ENCODE measurements at regions not wholly inside any gene's neighbourhood (a gene's known extent, or its start where the extent isn't known, plus 50 kb on each side); places are given as distances from the start of the nearest gene placed in this dataset.

- H3K27ac Mint-ChIP-seq: no peak overlapping the region
- no peaks in the 10 kb centered on the region for H3K27me3 Mint-ChIP-seq
- H3K4me3 Mint-ChIP-seq: no peak overlapping the region
- Histone ChIP-seq H3K4me3 (ENCODE audit: low read depth, low read length) (no peak overlapping the region), H3K4me1 (ENCODE audit: control insufficient read depth, insufficient read depth, low read length, poor library complexity, severe bottlenecking) (no peaks in the 10 kb centered on the region), H3K27ac (ENCODE audit: insufficient read depth, low read length, poor library complexity, severe bottlenecking) (no peak overlapping the region), H3K9me3 (ENCODE audit: control insufficient read depth in 2 of 2, low read length in 2 of 2) (no peaks in the 10 kb centered on the region), H3K27me3 (ENCODE audit: control insufficient read depth, insufficient read depth, low read length) (no peaks in the 10 kb centered on the region), H3K36me3 (ENCODE audit: control insufficient read depth, insufficient read depth, low read length) (no peaks in the 10 kb centered on the region)
- peaks cover 0 to 13% (median 5%) of the 10 kb centered on the region in 4 donors for H3K4me1 Mint-ChIP-seq
- peaks cover 0 to 2% (median 0%) of the 10 kb centered on the region in 7 donors for H3K9me3 Mint-ChIP-seq
- DNase-seq (no peak), ATAC-seq (ENCODE audit: low read depth in 2 of 2) (no peak)
- no peaks in the 10 kb centered on the region for H3K36me3 Mint-ChIP-seq
Measured at GRCh38 chrX:13250826-13251580, 68.8 kb downstream of the ATXN3L start.

- H3K9me3 Mint-ChIP-seq: peaks cover 0 to 8% (median 0%) of the 10 kb centered on the region in 7 donors
- DNase-seq (no peak), ATAC-seq (ENCODE audit: low read depth in 2 of 2) (no peak)
- no peak overlapping the region for H3K4me3 Mint-ChIP-seq
- no peaks in the 10 kb centered on the region for H3K36me3 ChIP-seq (ENCODE audit: control insufficient read depth, insufficient read depth, low read length)
- no peaks in the 10 kb centered on the region for H3K36me3 Mint-ChIP-seq
- no peaks in the 10 kb centered on the region for H3K9me3 ChIP-seq (ENCODE audit: control insufficient read depth in 2 of 2, low read length in 2 of 2)
- no peaks in the 10 kb centered on the region for H3K4me1 ChIP-seq (ENCODE audit: control insufficient read depth, insufficient read depth, low read length, poor library complexity, severe bottlenecking)
- H3K4me3 ChIP-seq (ENCODE audit: low read depth, low read length): no peak overlapping the region
- peaks cover 0 to 5% (median 2%) of the 10 kb centered on the region in 4 donors for H3K4me1 Mint-ChIP-seq
- no peak overlapping the region for H3K27ac Mint-ChIP-seq
- no peaks in the 10 kb centered on the region for H3K27me3 Mint-ChIP-seq
- no peaks in the 10 kb centered on the region for H3K27me3 ChIP-seq (ENCODE audit: control insufficient read depth, insufficient read depth, low read length)
- H3K27ac ChIP-seq (ENCODE audit: insufficient read depth, low read length, poor library complexity, severe bottlenecking): no peak overlapping the region
Measured at GRCh38 chrX:13248867-13249486, 70.9 kb downstream of the ATXN3L start.

GRCh38 chrX:13239272-13239671 lies 80.6 kb downstream of the ATXN3L start:
- Mint-ChIP-seq H3K9me3 (peaks cover 0 to 2% (median 0%) of the 10 kb centered on the region in 7 donors), H3K27me3 (no peaks in the 10 kb centered on the region)

GRCh38 chrX:13235930-13236329 lies 83.9 kb downstream of the ATXN3L start:
- Mint-ChIP-seq H3K36me3 (no peaks in the 10 kb centered on the region), H3K4me3 (no peak overlapping the region), H3K9me3 (peaks cover 0 to 4% (median 0%) of the 10 kb centered on the region in 7 donors), H3K27me3 (no peaks in the 10 kb centered on the region), H3K4me1 (peaks cover 0 to 3% (median 1%) of the 10 kb centered on the region in 4 donors), H3K27ac (no peak overlapping the region)
- Histone ChIP-seq H3K9me3 (ENCODE audit: control insufficient read depth in 2 of 2, low read length in 2 of 2) (no peaks in the 10 kb centered on the region), H3K4me3 (ENCODE audit: low read depth, low read length) (no peak overlapping the region), H3K27ac (ENCODE audit: insufficient read depth, low read length, poor library complexity, severe bottlenecking) (no peak overlapping the region), H3K4me1 (ENCODE audit: control insufficient read depth, insufficient read depth, low read length, poor library complexity, severe bottlenecking) (no peaks in the 10 kb centered on the region), H3K27me3 (ENCODE audit: control insufficient read depth, insufficient read depth, low read length) (no peaks in the 10 kb centered on the region), H3K36me3 (ENCODE audit: control insufficient read depth, insufficient read depth, low read length) (no peaks in the 10 kb centered on the region)
- no peak for DNase-seq
- ATAC-seq (ENCODE audit: low read depth in 2 of 2): no peak

More at GRCh38 chrX:13239272-13239671, 80.6 kb downstream of the ATXN3L start:
- Histone ChIP-seq H3K4me1 (ENCODE audit: control insufficient read depth, insufficient read depth, low read length, poor library complexity, severe bottlenecking) (no peaks in the 10 kb centered on the region), H3K9me3 (ENCODE audit: control insufficient read depth in 2 of 2, low read length in 2 of 2) (no peaks in the 10 kb centered on the region), H3K27me3 (ENCODE audit: control insufficient read depth, insufficient read depth, low read length) (no peaks in the 10 kb centered on the region), H3K36me3 (ENCODE audit: control insufficient read depth, insufficient read depth, low read length) (no peaks in the 10 kb centered on the region), H3K4me3 (ENCODE audit: low read depth, low read length) (no peak overlapping the region), H3K27ac (ENCODE audit: insufficient read depth, low read length, poor library complexity, severe bottlenecking) (no peak overlapping the region)
- Mint-ChIP-seq H3K4me1 (peaks cover 0 to 2% (median 0%) of the 10 kb centered on the region in 4 donors), H3K36me3 (no peaks in the 10 kb centered on the region), H3K4me3 (no peak overlapping the region), H3K27ac (no peak overlapping the region)
- DNase-seq (no peak), ATAC-seq (ENCODE audit: low read depth in 2 of 2) (no peak)

- H3K27ac ChIP-seq (ENCODE audit: insufficient read depth, low read length, poor library complexity, severe bottlenecking): no peak overlapping the region
- Mint-ChIP-seq H3K4me3 (no peak overlapping the region), H3K27me3 (no peaks in the 10 kb centered on the region), H3K9me3 (peaks cover 0 to 4% (median 0%) of the 10 kb centered on the region in 7 donors), H3K36me3 (no peaks in the 10 kb centered on the region), H3K4me1 (peaks cover 0 to 3% (median 1%) of the 10 kb centered on the region in 4 donors), H3K27ac (no peak overlapping the region)
- no peak overlapping the region for H3K4me3 ChIP-seq (ENCODE audit: low read depth, low read length)
- DNase-seq (no peak), ATAC-seq (ENCODE audit: low read depth in 2 of 2) (no peak)
- no peaks in the 10 kb centered on the region for H3K36me3 ChIP-seq (ENCODE audit: control insufficient read depth, insufficient read depth, low read length)
- H3K4me1 ChIP-seq (ENCODE audit: control insufficient read depth, insufficient read depth, low read length, poor library complexity, severe bottlenecking): no peaks in the 10 kb centered on the region
- H3K27me3 ChIP-seq (ENCODE audit: control insufficient read depth, insufficient read depth, low read length): no peaks in the 10 kb centered on the region
- no peaks in the 10 kb centered on the region for H3K9me3 ChIP-seq (ENCODE audit: control insufficient read depth in 2 of 2, low read length in 2 of 2)
Measured at GRCh38 chrX:13232484-13232883, 87.4 kb downstream of the ATXN3L start.

GRCh38 chrX:13226214-13226613 lies 93.6 kb downstream of the ATXN3L start:
- Mint-ChIP-seq H3K4me3 (no peak overlapping the region), H3K36me3 (no peaks in the 10 kb centered on the region), H3K9me3 (peaks cover 0 to 1% (median 0%) of the 10 kb centered on the region in 7 donors), H3K4me1 (peaks cover 0 to 12% (median 7%) of the 10 kb centered on the region in 4 donors), H3K27me3 (peaks cover 7% of the 10 kb centered on the region), H3K27ac (no peak overlapping the region)
- H3K4me3 ChIP-seq (ENCODE audit: low read depth, low read length): no peak overlapping the region
- H3K9me3 ChIP-seq (ENCODE audit: control insufficient read depth in 2 of 2, low read length in 2 of 2): no peaks in the 10 kb centered on the region
- H3K27me3 ChIP-seq (ENCODE audit: control insufficient read depth, insufficient read depth, low read length): no peaks in the 10 kb centered on the region
- ATAC-seq (ENCODE audit: low read depth in 2 of 2): no peak
- no peak overlapping the region for H3K27ac ChIP-seq (ENCODE audit: insufficient read depth, low read length, poor library complexity, severe bottlenecking)
- no peaks in the 10 kb centered on the region for H3K36me3 ChIP-seq (ENCODE audit: control insufficient read depth, insufficient read depth, low read length)
- no peaks in the 10 kb centered on the region for H3K4me1 ChIP-seq (ENCODE audit: control insufficient read depth, insufficient read depth, low read length, poor library complexity, severe bottlenecking)
- no peak for DNase-seq

- H3K27me3 Mint-ChIP-seq: peaks cover 10% of the 10 kb centered on the region
- DNase-seq (peak in 1 of 3 donors; percentile 4), ATAC-seq (ENCODE audit: low read depth in 2 of 2) (no peak)
- H3K4me1 Mint-ChIP-seq: peaks cover 0 to 18% (median 11%) of the 10 kb centered on the region in 4 donors
- H3K27ac Mint-ChIP-seq: no peak overlapping the region
- no peaks in the 10 kb centered on the region for H3K36me3 ChIP-seq (ENCODE audit: control insufficient read depth, insufficient read depth, low read length)
- H3K4me3 ChIP-seq (ENCODE audit: low read depth, low read length): no peak overlapping the region
- no peaks in the 10 kb centered on the region for H3K27me3 ChIP-seq (ENCODE audit: control insufficient read depth, insufficient read depth, low read length)
- H3K36me3 Mint-ChIP-seq: no peaks in the 10 kb centered on the region
- no peak overlapping the region for H3K27ac ChIP-seq (ENCODE audit: insufficient read depth, low read length, poor library complexity, severe bottlenecking)
- H3K9me3 Mint-ChIP-seq: peaks cover 0 to 1% (median 0%) of the 10 kb centered on the region in 7 donors
- H3K9me3 ChIP-seq (ENCODE audit: control insufficient read depth in 2 of 2, low read length in 2 of 2): no peaks in the 10 kb centered on the region
- H3K4me3 Mint-ChIP-seq: peak overlapping the region in 1 of 4 donors; percentile 71
- H3K4me1 ChIP-seq (ENCODE audit: control insufficient read depth, insufficient read depth, low read length, poor library complexity, severe bottlenecking): no peaks in the 10 kb centered on the region
Measured at GRCh38 chrX:13223868-13224567, 95.8 kb downstream of the ATXN3L start.

Data from CD4-positive, CD25-positive, alpha-beta regulatory T cell (primary cell).